ENCODE measurements at regions not wholly inside any gene's neighbourhood (a gene's known extent, or its start where the extent isn't known, plus 50 kb on each side); places are given as distances from the start of the nearest gene placed in this dataset.

GRCh38 chr2:55116598-55116964 is 66.3 kb upstream of the RTN4 start:
- Histone ChIP-seq H3K36me3 (ENCODE audit: control insufficient read depth, insufficient read depth, low read length) (no peaks in the 10 kb centered on the region), H3K4me3 (ENCODE audit: low read depth, low read length) (no peak overlapping the region), H3K27me3 (ENCODE audit: control insufficient read depth, insufficient read depth, low read length) (no peaks in the 10 kb centered on the region)
- FAIRE-seq (no peak), DNase-seq (ENCODE audit: low read depth) (no peak)
- TF ChIP-seq, protein P1, sequence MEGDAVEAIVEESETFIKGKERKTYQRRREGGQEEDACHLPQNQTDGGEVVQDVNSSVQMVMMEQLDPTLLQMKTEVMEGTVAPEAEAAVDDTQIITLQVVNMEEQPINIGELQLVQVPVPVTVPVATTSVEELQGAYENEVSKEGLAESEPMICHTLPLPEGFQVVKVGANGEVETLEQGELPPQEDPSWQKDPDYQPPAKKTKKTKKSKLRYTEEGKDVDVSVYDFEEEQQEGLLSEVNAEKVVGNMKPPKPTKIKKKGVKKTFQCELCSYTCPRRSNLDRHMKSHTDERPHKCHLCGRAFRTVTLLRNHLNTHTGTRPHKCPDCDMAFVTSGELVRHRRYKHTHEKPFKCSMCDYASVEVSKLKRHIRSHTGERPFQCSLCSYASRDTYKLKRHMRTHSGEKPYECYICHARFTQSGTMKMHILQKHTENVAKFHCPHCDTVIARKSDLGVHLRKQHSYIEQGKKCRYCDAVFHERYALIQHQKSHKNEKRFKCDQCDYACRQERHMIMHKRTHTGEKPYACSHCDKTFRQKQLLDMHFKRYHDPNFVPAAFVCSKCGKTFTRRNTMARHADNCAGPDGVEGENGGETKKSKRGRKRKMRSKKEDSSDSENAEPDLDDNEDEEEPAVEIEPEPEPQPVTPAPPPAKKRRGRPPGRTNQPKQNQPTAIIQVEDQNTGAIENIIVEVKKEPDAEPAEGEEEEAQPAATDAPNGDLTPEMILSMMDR (IDR thresholded peaks at IDR 0.05; ENCODE audit: insufficient read depth, low read length, severe bottlenecking), result no peak

DNA sequence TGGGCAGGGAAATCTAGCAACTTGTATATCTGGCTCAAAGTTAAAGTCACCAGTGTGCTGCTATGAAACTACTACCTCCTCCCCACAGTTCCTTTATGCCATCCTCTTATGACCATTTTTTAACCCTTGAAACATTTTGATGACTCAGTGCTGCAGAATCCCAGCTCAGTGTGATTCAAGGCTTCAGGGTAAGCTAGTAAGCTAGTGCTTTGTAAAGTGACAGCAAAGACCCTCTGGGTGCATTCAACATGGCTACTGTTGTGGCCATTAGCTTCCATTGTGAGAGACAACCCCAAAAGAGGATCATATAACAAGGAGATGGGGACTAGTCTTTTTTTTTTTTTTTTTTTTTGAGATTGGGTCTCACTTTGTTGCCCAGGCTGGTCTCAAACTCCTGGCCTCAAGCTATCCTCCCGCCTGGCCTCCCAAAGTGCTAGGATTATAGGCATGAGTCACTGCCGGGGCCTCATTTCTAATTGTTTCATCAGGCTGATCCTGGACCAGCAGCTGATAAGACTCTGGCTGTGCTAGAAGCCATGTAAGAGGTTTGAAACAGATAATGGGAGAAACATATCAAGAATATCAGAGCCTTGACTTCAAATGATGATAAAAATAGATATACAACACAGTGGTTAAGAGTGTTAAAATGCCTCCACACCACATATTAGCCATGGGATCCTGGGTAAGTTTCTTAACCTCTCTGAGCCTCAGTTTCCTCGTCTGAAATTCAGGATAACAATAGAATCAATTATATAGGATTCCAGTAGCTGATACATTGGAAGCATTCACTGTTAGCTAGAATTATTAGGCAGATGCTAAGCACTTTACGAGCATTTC is 65.7 kb upstream of the RTN4 start:
- peak; percentile 72 for DNase-seq (ENCODE audit: low read depth)
- no peaks in the 10 kb centered on the region for H3K27me3 ChIP-seq (ENCODE audit: control insufficient read depth, insufficient read depth, low read length)
- FAIRE-seq, result no peak
- TF ChIP-seq, protein P1 (IDR thresholded peaks at IDR 0.05; ENCODE audit: insufficient read depth, low read length, severe bottlenecking), result no peak
- H3K4me3 ChIP-seq (ENCODE audit: low read depth, low read length), result no peak overlapping the region
- no peaks in the 10 kb centered on the region for H3K36me3 ChIP-seq (ENCODE audit: control insufficient read depth, insufficient read depth, low read length)

DNA sequence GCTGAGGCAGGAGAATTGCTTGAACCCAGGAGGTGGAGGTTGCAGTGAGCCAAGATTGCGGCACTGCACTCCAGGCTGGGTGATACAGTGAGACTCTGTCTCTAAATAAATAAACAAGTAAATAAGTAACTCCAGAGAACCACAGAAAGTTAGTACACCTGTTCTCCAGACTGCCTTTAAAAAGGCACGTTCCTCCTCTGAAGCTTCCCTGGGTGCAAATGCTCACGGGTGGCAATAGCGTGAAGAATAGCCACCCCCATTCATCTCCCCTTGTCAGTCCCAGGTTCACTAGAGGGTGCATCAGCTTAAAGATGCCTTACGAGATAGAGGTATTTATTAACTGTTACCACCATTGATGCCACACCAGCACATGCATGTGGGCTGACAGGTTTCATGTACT is 64.3 kb upstream of the RTN4 start:
- FAIRE-seq (no peak), DNase-seq (ENCODE audit: low read depth) (no peak)
- Histone ChIP-seq H3K4me3 (ENCODE audit: low read depth, low read length) (no peak overlapping the region), H3K36me3 (ENCODE audit: control insufficient read depth, insufficient read depth, low read length) (no peaks in the 10 kb centered on the region), H3K27me3 (ENCODE audit: control insufficient read depth, insufficient read depth, low read length) (no peaks in the 10 kb centered on the region)
- TF ChIP-seq, protein P1 (IDR thresholded peaks at IDR 0.05; ENCODE audit: insufficient read depth, low read length, severe bottlenecking), result no peak

DNA sequence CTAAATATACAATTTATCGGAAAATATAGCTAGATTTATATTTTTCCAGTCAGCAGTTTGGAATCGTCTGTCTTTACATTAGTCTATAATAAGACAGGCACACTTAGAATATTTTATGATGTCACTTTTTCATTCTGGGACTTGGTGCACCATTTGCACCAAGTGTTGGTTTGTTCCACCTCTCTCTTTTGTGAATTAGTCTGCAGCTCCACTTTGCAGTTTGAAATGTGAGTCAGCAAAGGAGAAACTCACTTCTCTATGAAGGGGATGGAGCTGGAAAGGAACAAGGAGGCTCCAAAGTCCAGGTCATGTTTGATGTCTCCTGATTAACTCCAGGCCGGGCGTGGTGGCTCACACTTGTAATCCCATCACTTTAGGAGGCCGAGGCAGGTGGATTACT is 63.8 kb upstream of the RTN4 start:
- no peak for DNase-seq (ENCODE audit: low read depth)
- TF ChIP-seq, protein P1 (IDR thresholded peaks at IDR 0.05; ENCODE audit: insufficient read depth, low read length, severe bottlenecking), result no peak
- H3K27me3 ChIP-seq (ENCODE audit: control insufficient read depth, insufficient read depth, low read length), result no peaks in the 10 kb centered on the region
- H3K4me3 ChIP-seq (ENCODE audit: low read depth, low read length), result no peak overlapping the region
- no peaks in the 10 kb centered on the region for H3K36me3 ChIP-seq (ENCODE audit: control insufficient read depth, insufficient read depth, low read length)
- FAIRE-seq, result no peak

DNA sequence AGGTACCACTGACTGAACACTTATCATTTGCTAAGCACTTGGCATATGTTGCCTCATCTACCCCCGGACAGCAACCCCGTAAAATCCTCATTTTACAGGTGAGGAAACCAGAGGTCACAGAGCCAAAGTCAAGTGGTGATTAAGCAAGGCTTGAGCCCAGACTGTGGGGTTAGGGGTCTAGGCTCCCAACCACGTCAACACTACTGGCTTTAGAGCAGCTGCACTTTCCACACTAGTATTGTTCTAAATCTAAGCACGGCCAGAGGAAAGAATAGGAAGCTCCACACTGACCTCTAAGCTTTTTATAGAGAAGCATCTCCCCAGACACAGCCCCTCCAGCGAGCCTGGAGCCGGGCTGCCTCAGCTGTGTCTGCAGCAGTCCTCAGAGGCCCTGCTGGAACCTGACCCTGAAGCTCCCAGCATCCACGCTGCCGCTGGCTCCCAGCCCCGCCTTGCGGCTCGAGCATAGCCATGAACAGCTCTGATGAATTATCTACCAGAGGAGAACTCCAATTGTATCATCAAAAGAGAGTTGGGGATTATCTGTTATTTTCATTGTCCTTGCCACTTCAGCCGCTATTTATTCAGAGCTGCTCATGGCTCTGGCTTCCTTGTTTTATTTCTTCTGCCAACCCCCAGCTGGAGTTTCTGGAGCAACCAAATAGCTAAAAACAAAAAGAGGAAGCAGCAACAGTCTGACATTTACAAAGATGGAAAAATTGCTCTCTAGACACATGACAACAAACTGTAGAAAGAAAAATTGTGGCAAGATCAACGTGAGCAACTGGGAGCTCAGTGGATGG is 62.2 kb upstream of the RTN4 start:
- H3K4me3 ChIP-seq (ENCODE audit: low read depth, low read length), result no peak overlapping the region
- no peak for FAIRE-seq
- TF ChIP-seq, protein P1 (IDR thresholded peaks at IDR 0.05; ENCODE audit: insufficient read depth, low read length, severe bottlenecking), result no peak
- no peaks in the 10 kb centered on the region for H3K36me3 ChIP-seq (ENCODE audit: control insufficient read depth, insufficient read depth, low read length)
- H3K27me3 ChIP-seq (ENCODE audit: control insufficient read depth, insufficient read depth, low read length), result no peaks in the 10 kb centered on the region
- no peak for DNase-seq (ENCODE audit: low read depth)

Measured in bronchial epithelial cell (primary cell).